ENCODE measurements at regions not wholly inside any gene's neighbourhood (a gene's known extent, or its start where the extent isn't known, plus 50 kb on each side); places are given as distances from the start of the nearest gene placed in this dataset.

DNA sequence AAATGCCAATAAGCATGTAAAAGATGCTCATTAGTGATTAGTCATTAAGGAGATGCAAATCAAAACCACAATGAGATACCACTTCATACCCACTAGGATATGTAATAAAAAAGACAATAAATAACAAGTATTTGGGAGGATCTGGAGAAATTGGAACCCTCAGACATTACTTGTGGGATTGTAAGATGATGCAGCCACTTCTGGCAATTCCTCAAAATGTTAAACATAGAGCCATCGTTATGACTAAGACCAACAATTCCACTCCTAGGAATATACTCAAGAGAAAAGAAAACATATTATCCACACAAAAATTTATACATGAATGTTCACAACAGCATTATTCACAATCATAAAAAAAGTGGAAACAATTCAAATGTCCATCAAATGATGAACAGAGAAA lies 336.2 kb upstream of the PMFBP1 start:
- DNase-seq (ENCODE audit: low spot score), result no peak

DNA sequence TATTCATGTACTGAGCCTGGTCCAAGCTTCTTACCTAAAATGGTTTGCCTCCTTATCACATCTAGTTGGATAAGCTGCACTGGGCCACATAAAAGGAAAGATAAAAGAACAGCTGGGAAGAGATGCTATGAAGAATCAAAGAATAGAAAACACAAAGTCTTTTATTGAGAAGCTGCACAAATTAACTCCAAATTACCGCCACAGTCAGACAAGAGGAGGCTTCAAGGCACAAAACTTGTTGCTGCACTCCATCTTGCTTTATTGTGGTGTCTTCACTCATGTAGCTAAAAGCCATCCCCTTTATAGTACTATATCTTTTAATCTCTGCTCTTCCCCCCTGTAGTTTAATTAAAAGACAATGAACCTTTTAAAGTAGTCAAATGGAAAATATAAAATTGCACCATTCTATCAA lies 330.6 kb upstream of the PMFBP1 start:
- DNase-seq (ENCODE audit: low spot score), result no peak

DNA sequence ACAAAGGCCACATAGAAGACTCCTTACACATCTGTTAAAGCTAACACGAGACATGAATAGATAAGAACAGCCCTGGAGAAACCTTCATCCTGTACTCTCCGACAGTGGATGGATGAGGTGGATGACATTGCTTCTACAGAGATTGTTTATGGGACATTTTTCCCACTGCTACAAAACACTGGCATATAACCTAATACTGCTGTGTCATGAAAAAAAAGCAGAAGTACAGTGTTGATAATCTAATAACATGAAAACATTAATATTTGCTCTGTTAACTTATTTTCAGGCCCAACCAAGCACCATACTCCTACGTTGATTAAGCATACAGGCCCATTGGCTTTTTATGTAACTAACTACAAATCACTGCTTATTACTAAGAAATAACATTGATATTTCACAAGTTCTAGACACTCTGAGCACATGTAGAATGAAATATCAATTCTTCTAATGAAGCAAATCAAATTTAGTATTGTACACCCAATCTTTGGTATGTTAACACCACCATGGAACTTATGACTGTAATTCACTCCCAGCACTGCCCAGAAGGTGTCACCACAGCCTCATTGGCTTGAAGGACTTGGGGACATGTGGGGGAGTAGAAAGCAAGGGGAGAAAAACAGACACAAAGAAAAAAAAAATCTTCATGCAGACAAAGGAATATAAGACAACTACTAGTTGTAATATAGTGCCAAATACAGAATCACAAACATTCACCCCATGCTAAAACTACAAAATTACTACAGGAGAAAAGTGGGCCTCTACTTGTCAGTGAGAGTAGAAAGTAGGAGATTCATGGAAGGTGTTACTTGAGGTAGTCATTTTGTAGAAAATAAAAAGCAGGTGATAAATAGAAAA lies 330.0 kb upstream of the PMFBP1 start:
- DNase-seq (ENCODE audit: low spot score), result peak; percentile 61

DNA sequence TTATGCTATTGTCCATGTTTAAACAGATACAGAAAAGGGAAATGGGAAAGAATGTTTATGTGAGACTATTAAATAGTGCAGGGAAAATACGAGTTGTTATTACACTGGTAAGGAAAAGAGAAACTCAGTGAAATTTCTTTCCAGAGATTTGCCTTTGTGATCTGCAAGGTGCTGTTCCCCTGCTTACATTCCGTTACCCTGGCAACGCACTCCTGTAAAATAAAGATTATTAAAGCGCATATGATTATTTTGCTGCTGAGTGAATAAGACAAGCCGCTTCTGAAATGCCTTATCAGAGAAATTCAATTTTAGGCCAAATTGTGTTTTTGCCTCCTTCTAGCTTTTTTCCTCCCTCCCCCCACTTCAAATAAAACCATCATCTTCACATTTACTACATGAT lies 328.6 kb upstream of the PMFBP1 start:
- no peak for DNase-seq (ENCODE audit: low spot score)

DNA sequence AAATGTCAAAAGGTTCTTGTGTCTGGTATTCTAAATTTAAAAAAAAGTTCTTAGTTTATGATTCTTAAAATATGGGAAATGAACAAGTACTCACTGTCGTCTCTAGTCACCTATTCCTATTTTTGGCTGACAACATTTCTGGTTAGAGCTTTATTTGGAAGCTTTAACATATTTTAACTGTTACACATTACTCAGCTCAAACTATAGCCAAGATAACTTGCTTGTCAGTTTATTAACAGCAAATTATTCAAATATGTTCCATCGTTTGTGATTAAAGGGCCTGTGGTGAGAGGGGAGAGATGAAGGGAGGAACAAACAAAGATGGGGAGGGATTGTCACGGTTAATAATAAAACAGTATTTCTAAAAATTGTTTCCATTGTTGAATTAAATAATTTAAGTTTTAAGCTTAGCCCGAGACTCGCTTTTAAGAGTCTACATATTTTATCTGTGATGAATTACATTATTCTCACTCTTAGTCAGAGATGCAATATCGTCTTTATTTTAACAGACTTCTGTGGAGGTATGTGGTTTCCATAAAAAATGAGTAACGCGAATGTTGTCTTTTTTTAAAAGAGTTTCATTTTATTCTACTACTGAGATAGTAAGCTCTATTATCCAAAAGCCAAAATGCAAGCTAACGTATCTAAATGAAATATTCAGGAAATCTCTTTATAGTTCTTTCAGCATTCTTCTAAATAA lies 321.9 kb upstream of the PMFBP1 start:
- no peak for DNase-seq (ENCODE audit: low spot score)

DNA sequence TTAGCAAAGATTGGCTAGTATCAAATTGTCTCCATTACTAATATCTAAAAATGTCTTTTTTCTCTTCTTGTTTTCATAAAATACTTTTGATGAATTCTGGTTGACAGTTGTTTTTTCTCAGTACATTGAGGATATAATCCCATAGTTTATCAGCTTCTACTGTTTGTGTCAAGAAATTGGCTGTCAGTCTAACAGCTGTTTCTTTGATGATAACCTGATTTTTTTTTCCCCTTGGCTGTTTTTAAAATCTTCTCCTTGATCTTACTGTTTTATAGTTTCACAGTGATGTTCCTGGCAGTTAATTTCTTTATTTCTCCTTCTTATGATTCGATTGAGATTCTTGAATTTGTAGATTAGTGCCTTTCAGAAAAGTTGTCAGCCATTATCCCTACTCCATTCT lies 315.3 kb upstream of the PMFBP1 start:
- no peak for DNase-seq (ENCODE audit: low spot score)

DNA sequence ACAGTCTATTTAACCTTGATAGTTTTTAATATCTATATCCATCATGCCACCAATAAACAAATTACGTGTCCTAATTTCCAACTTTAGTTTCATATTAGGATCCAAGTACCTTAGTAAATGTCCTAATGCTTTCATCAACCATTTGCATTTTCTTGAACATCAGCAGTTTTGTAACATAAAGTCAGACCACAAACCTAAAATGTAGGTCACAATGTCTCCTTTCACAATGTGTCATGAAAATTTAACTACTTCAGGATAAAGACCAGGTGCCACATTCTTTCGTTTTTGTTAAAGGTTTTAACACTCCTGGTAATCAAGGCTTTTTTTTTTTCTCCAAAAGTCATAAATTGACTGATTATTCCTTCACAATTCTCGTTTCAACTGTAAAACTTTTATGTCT lies 310.7 kb upstream of the PMFBP1 start:
- DNase-seq (ENCODE audit: low spot score), result no peak

DNA sequence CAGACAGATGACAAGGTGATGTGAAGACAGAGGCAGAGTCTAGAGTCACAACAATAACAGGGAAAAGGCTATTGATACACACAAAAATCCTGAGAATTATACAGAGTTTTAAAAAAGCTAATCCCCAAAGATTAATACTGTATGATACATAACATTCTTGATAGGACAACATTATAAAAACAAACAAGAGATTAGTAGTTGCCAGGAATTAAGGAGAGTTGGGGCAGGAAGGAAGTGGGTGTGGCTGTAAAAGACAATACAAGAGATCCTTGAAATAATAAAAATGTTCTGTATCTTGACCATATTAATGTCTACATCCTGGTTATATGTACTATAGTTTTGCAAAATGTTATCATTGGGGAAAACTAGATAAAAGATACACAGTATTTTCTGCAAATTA lies 309.5 kb upstream of the PMFBP1 start:
- DNase-seq (ENCODE audit: low spot score), result no peak

DNA sequence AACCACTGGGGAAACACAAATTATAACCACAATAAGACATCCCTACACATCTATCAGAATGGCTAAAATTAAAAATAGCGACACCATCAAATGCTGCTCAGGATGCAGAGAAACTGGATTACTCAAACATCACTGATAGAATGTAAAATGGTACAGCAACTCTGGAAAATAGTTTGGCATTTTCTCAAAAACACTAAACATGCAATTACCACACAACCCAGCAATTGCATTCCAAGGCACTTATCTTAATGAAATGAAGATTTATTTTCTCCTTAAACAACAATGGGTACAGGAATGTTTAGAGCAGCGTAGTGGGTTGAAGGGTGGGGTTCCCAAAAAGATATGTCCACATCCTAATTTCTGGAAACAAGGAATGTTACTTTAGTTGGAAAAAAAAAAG lies 309.0 kb upstream of the PMFBP1 start:
- DNase-seq (ENCODE audit: low spot score), result no peak

DNA sequence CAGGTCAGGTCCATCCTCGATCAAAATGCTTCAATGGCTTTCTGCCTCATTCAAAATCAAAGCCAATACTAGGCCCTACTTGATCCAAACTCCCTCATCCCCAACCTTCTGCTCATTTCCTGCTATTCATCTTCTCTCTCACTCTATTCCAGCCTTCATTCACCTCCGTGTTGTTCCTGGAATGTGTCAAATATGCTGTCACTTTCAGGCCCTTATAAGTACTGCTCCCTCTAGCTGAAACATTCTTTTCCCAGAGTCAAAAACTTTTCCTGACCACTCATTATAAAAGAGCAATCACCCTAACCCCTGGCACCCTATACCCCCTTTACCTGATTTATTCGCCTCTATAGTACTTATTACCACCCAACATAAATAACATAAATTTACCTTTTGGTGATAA lies 303.7 kb upstream of the PMFBP1 start:
- DNase-seq (ENCODE audit: low spot score), result no peak

DNA sequence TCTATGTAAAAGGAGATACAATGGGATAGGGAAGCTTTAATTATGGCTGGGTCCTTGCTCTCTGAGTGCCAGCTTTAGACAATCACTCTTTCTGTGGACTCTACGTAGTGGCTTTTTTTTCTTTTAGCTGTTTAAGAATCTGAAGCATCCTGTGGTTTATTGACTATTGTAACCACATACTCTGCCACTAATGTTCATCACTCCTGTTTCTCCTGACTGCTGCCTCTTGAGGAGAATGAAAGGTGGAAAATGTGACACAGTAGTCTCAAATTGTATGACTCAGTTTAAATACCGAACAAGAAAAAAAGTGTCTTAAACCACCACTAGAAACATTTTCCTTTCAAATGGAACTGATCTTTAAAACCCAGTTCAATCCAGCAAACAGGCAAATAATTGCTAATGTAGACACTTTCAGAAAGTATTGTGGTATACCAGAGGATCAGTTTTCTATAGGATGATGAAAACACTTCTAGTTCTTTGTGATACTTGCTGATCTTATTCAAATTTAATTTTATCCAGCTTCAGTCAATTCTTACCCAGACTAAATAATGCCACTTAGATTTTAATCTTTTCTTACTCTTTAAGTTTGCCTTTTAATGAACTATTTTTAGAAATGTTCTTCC lies 302.7 kb upstream of the PMFBP1 start:
- no peak for DNase-seq (ENCODE audit: low spot score)

DNA sequence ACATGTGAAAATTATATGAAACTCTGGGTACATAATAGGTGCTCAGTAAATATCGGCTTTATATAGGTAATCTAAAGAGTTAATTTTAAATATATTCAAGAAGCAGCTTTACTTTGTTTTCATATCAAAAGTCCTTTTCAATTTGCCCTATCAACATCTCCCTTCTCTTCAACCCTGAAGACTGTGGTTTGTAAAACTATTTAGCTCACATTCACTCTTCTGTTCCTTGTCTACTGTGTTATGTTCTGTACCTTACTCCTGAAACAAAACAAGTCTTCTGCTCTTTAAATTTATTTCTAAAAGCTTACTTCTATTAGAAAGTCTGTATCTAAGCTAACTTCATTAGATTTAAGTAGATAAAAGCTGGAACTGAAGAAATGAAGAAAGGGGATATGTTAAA lies 301.7 kb upstream of the PMFBP1 start:
- no peak for DNase-seq (ENCODE audit: low spot score)

DNA sequence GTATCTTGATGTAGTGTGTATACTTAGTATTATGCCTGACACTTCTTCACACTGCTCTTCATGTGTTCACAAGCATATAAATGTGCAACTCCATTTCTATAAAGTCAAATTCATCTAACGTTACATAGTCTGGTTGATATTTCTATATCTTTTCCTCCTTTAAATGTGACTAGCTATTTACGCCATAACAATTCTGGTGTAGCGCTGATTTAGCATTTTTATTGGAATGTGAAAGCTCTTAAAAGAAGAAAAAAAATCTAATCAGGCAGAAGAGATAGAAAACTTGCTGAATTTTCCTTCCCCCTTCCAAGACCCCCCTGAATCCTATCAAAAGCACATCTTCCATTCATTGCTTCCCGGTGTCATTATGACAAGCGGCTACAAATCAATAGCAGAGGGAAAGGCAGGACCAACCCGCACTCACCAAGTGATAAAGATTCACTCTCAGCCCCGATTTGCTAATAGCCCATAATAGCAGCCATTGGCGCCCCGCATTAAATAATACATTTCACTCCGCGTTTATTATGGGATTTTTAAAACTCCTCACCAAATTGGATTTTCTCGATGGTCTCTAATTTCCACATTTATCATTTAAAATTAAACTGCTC lies 299.5 kb upstream of the PMFBP1 start:
- no peak for DNase-seq (ENCODE audit: low spot score)

DNA sequence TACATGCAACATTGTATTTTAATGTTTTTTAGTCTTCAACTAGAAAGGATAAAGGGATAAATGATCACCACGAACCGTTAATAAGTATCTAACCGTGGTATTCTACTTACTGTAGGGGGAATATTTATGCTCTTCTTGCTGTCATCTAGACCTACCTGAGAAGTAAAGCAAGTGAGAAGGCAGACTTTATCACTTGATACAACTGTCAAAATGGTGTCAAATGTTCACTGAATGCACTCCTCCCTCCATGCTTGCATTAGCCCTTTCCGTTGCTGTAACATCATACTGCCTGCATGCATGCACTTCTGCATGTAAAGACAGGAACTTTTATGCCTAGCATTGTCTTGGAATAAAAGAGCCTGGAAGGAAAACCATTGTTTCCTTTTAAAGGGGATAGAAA lies 298.6 kb upstream of the PMFBP1 start:
- no peak for DNase-seq (ENCODE audit: low spot score)

DNA sequence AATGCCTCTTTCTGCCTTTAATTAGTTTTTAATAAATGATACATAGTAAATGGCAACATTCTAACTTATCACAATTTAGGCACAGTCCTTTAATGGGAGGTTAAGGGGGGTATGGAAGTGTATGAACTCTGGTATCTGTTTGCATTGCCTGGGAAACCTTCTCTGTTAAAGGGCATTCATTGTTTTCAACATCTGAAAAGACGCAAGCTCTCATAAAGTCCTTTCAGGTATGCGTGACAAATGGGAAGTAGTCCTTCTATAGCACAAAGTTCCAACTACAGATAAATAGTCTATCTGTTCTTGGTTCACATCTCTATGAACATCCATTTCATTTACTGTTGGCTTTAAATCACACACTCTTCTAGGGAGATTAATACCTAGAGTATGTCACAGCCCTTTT lies 298.0 kb upstream of the PMFBP1 start:
- DNase-seq (ENCODE audit: low spot score), result no peak

DNA sequence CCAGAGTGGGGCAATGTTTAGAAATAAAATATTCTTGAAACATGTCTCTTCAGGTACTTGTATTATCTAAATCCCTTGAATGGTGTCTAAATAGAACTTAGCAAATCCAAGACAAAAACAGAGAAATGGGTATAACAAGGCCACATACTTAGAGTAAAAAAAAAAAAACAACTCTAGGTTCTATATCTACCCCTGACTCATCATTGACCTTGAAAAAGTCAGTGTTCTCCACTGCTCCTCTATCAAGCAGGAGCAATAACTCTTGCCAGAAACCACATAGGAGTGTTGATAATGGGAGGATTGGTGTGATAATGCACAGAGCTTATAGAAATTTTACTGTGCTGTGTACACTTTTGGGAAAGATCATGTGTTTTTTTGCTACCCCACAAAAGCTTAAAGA lies 296.6 kb upstream of the PMFBP1 start:
- DNase-seq (ENCODE audit: low spot score), result no peak

DNA sequence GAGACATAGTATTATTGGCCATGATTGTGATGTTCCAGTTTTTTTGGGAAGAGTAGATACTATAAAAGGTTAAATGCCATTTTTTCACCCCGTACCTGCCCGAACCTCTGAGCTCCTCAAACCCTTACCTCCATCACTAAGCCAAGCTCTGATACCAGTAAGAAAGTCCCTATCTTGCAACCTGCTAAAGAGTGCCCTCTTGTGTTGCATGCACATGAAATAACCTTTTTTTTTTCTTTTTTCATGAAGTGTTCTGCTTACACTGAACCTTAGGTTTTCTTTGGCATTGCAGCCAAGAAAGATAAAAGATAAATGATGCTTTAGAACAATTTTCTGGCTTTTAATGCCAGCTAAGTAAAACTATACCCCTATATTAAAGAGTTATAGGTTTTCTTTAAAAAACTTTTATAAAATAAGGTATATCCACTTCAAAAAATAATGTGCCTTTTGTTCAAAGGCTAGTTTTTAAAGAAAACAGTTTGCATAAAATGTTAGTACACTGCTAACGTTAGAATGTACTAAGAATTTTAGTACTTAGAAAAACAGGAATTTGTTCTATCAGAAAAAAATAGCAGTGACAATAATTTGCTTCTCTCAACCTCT lies 295.3 kb upstream of the PMFBP1 start:
- peak; percentile 39 for DNase-seq (ENCODE audit: low spot score)

DNA sequence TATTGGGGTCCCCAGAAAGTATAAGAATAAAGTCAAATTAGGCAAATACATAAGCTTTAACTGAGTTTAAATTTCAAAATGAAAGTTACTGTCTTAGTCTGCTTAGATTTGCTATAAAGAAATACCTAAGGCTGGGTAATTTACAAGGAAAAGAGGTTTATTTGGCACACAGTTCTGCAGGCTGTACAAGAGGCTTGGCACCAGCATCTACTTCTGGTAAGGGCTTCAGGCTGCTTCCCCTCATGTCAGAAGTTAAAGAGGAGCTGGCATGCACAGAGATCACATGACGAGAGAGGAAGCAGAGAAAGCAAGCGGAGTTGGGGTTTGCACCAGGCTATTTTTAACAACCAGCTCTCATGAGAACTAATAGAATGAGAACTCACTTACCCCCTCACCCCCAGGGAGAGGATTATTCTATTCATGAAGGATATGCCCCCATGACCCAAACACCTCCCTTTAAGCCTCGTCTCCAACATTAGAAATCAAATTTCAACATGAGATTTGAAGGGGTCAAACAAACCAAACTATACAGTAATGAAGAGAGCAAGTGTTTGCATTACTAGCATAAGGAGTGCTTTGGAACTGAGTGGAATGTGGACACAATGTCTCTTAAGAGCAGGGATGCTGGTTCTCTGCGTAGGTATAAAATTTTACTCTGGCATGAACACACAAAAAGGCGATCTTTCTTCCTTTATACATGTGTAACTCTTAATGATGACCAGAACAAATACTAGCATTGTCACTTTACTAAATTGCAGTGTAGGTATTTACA lies 292.8 kb upstream of the PMFBP1 start:
- DNase-seq (ENCODE audit: low spot score), result no peak

DNA sequence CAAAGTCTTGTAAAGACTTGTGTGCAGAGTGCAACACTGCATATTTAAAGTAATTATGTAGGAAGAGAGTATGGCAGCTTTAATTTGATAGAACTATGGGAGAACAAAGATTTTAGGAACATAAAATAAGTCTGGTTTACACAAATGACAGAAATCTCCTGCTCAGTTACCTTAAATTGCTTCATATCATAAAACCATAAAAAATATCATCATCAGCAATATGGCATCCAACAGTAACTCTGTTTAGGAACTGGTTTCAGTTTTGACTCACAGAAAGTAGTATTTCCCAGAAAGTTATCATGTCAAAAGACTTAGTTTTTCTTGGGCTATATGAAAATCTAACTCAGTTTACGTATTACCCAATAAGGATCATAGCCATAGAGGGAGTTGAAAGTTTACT lies 292.1 kb upstream of the PMFBP1 start:
- DNase-seq (ENCODE audit: low spot score), result no peak

DNA sequence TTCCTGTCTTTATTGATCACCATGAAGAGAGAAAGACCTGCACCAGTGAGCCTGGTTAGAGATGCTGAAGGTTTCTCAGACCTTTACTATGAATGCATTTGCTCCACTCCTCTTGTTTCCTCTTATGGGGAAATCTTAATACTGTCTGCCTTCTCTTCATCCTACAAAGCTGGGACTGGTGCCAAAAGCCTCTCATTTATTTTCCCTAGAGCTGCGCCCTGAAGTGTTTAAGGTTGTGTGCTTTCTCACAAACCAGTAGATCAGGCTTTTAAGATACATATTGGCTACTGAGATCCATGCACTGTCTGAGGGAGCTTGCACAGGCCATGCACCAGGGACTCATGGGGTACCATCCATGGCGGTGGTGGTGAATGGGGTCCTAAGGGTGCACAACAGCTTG lies 286.1 kb upstream of the PMFBP1 start:
- DNase-seq (ENCODE audit: low spot score), result no peak

DNA sequence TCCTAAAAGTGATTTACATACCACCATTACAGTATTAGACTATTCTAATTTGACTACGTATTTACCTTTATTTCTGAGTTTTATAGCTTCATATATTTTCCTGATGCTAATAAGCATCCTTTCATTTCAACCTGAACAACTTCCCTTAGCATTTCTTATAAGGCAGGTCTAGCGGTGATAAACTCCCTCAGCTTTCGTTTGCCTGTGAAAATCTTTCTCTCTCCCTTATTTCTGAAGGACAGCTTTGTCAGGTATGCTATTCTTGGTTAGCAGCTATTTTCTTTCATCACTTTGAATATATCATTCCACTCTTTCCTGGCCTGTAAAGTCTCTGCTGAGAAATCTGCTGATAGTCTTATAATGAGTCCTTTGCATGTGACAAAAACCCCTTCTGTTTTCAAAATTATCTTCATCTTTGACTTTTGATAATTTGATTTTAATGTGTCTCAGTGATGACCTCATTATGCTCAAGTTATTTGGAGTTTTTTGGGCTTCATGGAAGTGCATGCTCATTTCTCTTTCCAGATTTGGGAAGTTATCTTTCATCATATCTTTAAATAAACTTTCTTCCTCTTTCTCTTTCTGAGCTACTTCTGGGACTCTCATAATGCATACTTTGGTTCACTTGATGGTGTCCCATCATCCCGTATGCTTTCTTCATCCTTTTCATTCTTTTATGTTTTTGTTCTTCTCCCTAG lies 285.4 kb upstream of the PMFBP1 start:
- no peak for DNase-seq (ENCODE audit: low spot score)
